Endothelial cell of umbilical vein (primary cell): ENCODE measurements at regions not wholly inside any gene's neighbourhood (a gene's known extent, or its start where the extent isn't known, plus 50 kb on each side); places are given as distances from the start of the nearest gene placed in this dataset.

ENCODE experiments used
- EZH2 ChIP-seq: IDR thresholded peaks from 2 replicates; pipeline ENCODE4 v1.6.1; 2012; ENCODE audit warnings: borderline replicate concordance, low read depth, mild to moderate bottlenecking, moderate library complexity, low read length, inconsistent platforms; ENCODE audit not compliant: severe bottlenecking
- FOS ChIP-seq: IDR thresholded peaks from 2 replicates; pipeline ENCODE4 v1.6.1; 2011; ENCODE audit warnings: mild to moderate bottlenecking, low read length, moderate library complexity, borderline replicate concordance; ENCODE audit not compliant: insufficient read depth
- GATA2 ChIP-seq: IDR thresholded peaks from 2 replicates; pipeline ENCODE4 v1.7.0; 2011; ENCODE audit warnings: low read depth, mild to moderate bottlenecking, moderate library complexity, mixed read lengths, low read length; ENCODE audit not compliant: insufficient read length, insufficient read depth
- JUN ChIP-seq: IDR thresholded peaks from 2 replicates; pipeline ENCODE4 v1.6.1; 2011; ENCODE audit warnings: borderline replicate concordance, low read depth; ENCODE audit not compliant: insufficient read length, insufficient read depth
- MAX ChIP-seq: IDR thresholded peaks from 2 replicates; pipeline ENCODE4 v1.6.1; 2011; ENCODE audit not compliant: insufficient read depth, insufficient read length
- MYC ChIP-seq: IDR thresholded peaks from one replicate; pipeline ENCODE4 v1.6.1; 2011; ENCODE audit warnings: mild to moderate bottlenecking, low read depth, low read length
- POLR2A ChIP-seq: IDR thresholded peaks from 2 replicates; pipeline ENCODE4 v1.6.1; 2012; ENCODE audit warnings: low read depth, mild to moderate bottlenecking, control low read depth, low read length
- POLR2AphosphoS5 ChIP-seq: IDR thresholded peaks from 2 replicates; pipeline ENCODE4 v1.6.1; 2012; ENCODE audit warnings: low read depth, mild to moderate bottlenecking, control low read depth, low read length, moderate library complexity; ENCODE audit not compliant: insufficient read depth
- TF ChIP-seq, protein P1 (sequence below), 2 donors: IDR thresholded peaks; 1 replicate in 1 of 2; 2 replicates in 1 of 2; pipeline ENCODE4 v1.5.1; 2011; ENCODE audit warnings: low read length in 2 of 2, mild to moderate bottlenecking in 2 of 2, moderate library complexity in 2 of 2, control low read depth in 1 of 2, inconsistent platforms in 1 of 2, low read depth in 1 of 2; ENCODE audit not compliant: insufficient read depth in 1 of 2; ENCODE audit errors: extremely low read depth in 1 of 2

GRCh38 chr14:30375296-30375892 lies 183.6 kb upstream of the G2E3 start:
- TF ChIP-seq, protein P1, sequence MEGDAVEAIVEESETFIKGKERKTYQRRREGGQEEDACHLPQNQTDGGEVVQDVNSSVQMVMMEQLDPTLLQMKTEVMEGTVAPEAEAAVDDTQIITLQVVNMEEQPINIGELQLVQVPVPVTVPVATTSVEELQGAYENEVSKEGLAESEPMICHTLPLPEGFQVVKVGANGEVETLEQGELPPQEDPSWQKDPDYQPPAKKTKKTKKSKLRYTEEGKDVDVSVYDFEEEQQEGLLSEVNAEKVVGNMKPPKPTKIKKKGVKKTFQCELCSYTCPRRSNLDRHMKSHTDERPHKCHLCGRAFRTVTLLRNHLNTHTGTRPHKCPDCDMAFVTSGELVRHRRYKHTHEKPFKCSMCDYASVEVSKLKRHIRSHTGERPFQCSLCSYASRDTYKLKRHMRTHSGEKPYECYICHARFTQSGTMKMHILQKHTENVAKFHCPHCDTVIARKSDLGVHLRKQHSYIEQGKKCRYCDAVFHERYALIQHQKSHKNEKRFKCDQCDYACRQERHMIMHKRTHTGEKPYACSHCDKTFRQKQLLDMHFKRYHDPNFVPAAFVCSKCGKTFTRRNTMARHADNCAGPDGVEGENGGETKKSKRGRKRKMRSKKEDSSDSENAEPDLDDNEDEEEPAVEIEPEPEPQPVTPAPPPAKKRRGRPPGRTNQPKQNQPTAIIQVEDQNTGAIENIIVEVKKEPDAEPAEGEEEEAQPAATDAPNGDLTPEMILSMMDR (IDR thresholded peaks at IDR 0.05; ENCODE audit: extremely low read depth in 1 of 2, insufficient read depth in 1 of 2, low read depth in 1 of 2, low read length in 2 of 2) = peak; percentile 80 to 86
- TF ChIP-seq POLR2AphosphoS5 = no peak
- no peak for TF ChIP-seq POLR2A
- no peak for TF ChIP-seq EZH2
- no peak for TF ChIP-seq FOS
- no peak for TF ChIP-seq MYC
- no peak for TF ChIP-seq MAX
- no peak for TF ChIP-seq JUN
- TF ChIP-seq GATA2 = no peak
